ENCODE measurements at regions not wholly inside any gene's neighbourhood (a gene's known extent, or its start where the extent isn't known, plus 50 kb on each side); places are given as distances from the start of the nearest gene placed in this dataset.

GRCh38 chr20:59439243-59439642, 138.8 kb downstream of the EDN3 start:
- DNase-seq (ENCODE audit: low read depth) = no peak
- TF ChIP-seq CTCF (IDR thresholded peaks at IDR 0.05; ENCODE audit: low read depth, low read length, missing control alignments) = no peak
- no peak overlapping the region for H3K4me3 ChIP-seq (ENCODE audit: low read depth, low read length)

- no peak for TF ChIP-seq CTCF (IDR thresholded peaks at IDR 0.05; ENCODE audit: low read depth, low read length, missing control alignments)
- no peak overlapping the region for H3K4me3 ChIP-seq (ENCODE audit: low read depth, low read length)
- no peak for DNase-seq (ENCODE audit: low read depth)
These were observed 140.9 kb downstream of the EDN3 start for GRCh38 chr20:59441306-59441705.

GRCh38 chr20:59441860-59442810, 141.7 kb downstream of the EDN3 start:
- DNase-seq (ENCODE audit: low read depth) = no peak
- no peak overlapping the region for H3K4me3 ChIP-seq (ENCODE audit: low read depth, low read length)
- no peak for TF ChIP-seq CTCF (IDR thresholded peaks at IDR 0.05; ENCODE audit: low read depth, low read length, missing control alignments)

- TF ChIP-seq CTCF (IDR thresholded peaks at IDR 0.05; ENCODE audit: low read depth, low read length, missing control alignments) = no peak
- no peak overlapping the region for H3K4me3 ChIP-seq (ENCODE audit: low read depth, low read length)
- DNase-seq (ENCODE audit: low read depth) = no peak
These were observed 143.1 kb downstream of the EDN3 start for GRCh38 chr20:59443550-59443949.

- no peak for DNase-seq (ENCODE audit: low read depth)
- no peak overlapping the region for H3K4me3 ChIP-seq (ENCODE audit: low read depth, low read length)
- no peak for TF ChIP-seq CTCF (IDR thresholded peaks at IDR 0.05; ENCODE audit: low read depth, low read length, missing control alignments)
These were observed 146.0 kb downstream of the EDN3 start for GRCh38 chr20:59446376-59446775.

- no peak overlapping the region for H3K4me3 ChIP-seq (ENCODE audit: low read depth, low read length)
- no peak for DNase-seq (ENCODE audit: low read depth)
- TF ChIP-seq CTCF (IDR thresholded peaks at IDR 0.05; ENCODE audit: low read depth, low read length, missing control alignments) = no peak
These were observed 147.8 kb downstream of the EDN3 start for GRCh38 chr20:59448196-59448595.
